PC-9 (cell line): ENCODE measurements at regions not wholly inside any gene's neighbourhood (a gene's known extent, or its start where the extent isn't known, plus 50 kb on each side); places are given as distances from the start of the nearest gene placed in this dataset.

Experiments used
- EZH2 ChIP-seq: fragments of 200-600 bp; sonication (generic); IDR thresholded peaks from 2 replicates; pipeline ENCODE4 v1.8.0; 2017; ENCODE audit warnings: antibody characterized with exemption, low read depth
- TF ChIP-seq, protein P1 (sequence below): fragments of 200-600 bp; sonication (generic); conservative IDR thresholded peaks from 2 replicates; pipeline ENCODE4 v1.6.1; 2017; ENCODE audit warnings: mixed run types, antibody characterized with exemption, mild to moderate bottlenecking, moderate library complexity

DNA sequence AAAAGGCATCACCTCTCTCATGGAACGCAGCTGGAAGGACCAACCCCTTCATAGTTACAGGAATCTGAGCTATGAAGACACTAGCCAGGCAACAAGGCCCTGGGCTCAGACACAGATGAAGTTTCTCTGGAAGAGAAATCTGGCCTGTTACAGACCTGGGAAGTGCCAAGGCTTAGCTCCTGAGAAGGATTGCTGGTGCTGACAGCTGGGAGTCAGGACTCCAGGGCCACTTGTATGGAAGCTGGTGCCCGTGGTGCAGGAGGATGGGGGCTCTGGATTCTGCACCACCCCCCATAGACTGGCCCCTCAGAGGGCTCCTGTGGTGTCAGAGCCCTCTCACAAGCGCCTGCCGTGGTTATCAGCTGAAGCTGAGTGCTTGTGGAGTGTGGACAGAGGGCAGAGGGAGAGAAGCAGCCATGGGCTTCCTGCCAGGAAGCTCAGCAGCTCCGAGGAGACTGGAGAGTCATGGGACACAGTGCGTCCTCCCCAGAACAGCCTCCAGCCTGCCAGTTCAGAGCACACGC, 87.3 kb upstream of the LCLAT1 start:
- TF ChIP-seq, protein P1, sequence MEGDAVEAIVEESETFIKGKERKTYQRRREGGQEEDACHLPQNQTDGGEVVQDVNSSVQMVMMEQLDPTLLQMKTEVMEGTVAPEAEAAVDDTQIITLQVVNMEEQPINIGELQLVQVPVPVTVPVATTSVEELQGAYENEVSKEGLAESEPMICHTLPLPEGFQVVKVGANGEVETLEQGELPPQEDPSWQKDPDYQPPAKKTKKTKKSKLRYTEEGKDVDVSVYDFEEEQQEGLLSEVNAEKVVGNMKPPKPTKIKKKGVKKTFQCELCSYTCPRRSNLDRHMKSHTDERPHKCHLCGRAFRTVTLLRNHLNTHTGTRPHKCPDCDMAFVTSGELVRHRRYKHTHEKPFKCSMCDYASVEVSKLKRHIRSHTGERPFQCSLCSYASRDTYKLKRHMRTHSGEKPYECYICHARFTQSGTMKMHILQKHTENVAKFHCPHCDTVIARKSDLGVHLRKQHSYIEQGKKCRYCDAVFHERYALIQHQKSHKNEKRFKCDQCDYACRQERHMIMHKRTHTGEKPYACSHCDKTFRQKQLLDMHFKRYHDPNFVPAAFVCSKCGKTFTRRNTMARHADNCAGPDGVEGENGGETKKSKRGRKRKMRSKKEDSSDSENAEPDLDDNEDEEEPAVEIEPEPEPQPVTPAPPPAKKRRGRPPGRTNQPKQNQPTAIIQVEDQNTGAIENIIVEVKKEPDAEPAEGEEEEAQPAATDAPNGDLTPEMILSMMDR, result no peak
- no peak for TF ChIP-seq EZH2
